GM21786 (cell line): ENCODE measurements at regions not wholly inside any gene's neighbourhood (a gene's known extent, or its start where the extent isn't known, plus 50 kb on each side); places are given as distances from the start of the nearest gene placed in this dataset.
"Not testable (repeated sequence)": the region's sequence is repeated elsewhere in the genome, so short reads cannot be mapped to it uniquely, and the experiment has no call there.

Source experiments
- ATAC-seq: cut with Tn5 transposase; IDR thresholded peaks from one replicate; pipeline ENCODE4 v1.9.1; 2021; ENCODE audit not compliant: unreplicated experiment

GRCh38 chr5:92104126-92104525 is 721.0 kb upstream of the ARRDC3 start:
- ATAC-seq, result no peak

DNA sequence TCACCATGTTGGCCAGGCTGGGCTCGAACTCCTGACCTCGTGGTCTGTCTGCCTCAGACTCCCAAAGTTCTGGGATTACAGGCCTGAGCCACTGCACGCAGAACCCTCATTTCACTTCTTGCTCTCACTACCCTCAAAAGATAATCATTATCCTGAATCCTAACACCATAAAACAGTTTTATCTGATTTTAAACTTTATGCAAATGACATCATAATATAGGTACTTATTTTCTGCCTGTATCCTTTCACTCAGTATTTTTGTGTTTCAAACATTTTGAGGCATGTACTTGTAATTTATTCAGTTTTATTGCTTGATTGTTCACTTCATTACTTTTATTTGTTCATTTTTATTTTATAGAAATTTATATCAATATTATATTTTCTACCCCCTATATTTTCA is 719.2 kb upstream of the ARRDC3 start:
- no peak for ATAC-seq

DNA sequence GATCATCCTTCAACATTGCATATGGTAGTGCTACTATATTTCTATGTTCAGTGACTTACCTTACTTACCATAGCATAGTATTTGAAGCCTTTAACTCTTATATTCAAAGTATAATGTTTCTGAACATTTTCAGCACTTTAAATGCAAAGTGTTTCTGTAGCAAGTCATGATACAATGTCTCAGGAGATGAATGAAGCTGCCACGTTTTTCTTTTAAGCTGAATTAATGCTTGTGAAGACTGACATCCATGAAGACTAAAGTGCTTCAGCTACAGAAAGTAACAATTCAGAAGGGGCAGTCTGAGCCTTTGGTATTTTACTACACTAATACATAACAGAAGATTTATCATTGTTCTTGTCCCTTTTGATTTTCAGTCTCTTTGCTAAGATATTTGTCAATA is 709.1 kb upstream of the ARRDC3 start:
- no peak for ATAC-seq

- ATAC-seq, result no peak
These were observed 703.1 kb upstream of the ARRDC3 start for GRCh38 chr5:92086059-92086811.

DNA sequence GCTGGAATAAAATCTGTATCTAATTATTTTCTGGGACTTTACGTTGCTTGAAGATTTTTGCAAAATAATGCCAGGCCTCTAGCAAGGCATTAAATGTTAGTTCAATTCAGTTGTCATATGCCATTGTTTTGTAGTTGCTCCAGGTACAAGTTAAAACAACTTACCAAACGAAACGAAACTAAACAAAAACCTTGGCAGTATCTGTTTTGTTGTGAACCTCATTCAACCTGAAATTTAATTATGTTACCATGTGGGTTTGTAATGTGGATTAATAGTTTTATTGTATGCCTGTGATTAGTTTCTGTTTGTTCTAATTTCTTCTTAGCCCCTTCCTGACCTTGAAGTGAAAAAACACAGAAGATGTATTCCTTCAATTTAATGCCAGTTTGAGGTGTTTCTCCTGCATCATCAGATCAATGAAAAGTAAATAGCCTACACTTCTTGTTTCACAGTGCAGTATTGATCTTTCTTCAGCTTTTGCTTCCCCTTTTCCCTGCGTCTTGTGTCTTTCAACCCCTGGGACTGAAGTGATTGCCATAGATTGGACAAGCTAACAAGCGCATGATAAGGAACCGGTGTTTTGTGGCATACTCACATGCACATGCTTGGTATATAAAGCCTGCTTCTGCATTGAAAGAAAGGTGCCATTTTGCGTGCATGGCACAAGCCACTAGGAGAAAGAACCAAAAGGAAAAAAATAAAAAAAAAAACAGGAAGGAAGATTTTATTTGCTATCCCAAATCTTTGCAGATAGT is 699.0 kb upstream of the ARRDC3 start:
- no peak for ATAC-seq

- ATAC-seq, result no peak
These were observed 687.7 kb upstream of the ARRDC3 start for GRCh38 chr5:92070786-92071185.

DNA sequence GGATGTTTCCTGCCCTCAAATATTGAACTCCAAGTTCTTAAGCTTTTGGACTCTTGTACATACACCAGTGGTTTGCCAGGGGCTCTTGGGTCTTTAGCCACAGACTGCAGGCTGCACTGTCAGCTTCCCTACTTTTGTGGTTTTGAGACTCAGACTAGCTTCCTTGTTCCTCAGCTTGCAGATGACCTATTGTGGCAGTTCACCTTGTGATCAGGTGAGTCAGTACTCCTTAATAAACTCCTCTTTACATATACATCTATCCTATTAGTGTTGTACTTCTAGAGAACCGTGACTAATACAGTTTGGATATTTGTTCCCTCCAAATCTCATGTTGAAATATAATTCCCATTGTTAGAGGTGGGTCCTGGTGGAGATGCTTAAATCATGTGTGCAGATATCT is 681.9 kb upstream of the ARRDC3 start:
- ATAC-seq, result no peak

GRCh38 chr5:92051741-92052140 is 668.6 kb upstream of the ARRDC3 start:
- no peak for ATAC-seq

GRCh38 chr5:92050970-92051369 is 667.9 kb upstream of the ARRDC3 start:
- no peak for ATAC-seq

DNA sequence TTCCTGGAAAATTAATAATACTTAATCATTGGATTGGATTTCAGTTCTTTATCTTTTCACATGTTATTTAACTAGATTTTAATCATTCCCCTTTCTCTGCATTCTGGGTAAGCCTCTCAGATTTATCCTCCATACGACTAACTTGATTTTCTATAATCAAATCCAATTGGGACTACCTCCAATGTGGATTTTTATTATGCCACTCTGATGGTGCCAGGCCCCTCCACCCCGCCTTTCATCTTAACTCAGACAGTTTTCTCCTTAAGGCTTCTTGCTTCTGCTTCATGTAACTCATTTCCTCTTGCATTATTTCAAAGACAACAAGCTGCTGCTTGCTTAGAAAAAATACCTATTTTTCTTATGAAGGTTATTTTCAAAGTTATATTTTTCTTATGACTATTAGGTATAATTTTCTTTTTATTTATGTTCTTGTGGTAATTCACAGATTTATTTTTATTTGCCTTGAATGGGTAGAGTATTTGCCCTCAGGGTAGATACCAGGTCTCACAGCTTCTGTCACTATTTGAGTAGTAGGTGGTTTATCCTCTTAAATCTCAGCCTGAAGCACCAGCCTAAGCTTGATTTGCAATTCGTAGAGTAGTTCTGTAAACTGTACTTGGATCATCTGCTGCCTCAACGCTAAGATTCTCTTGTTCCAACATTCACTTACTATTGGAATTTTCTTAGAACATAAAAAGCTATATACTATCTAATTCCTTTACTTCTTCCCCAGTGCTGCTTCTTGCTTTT is 659.0 kb upstream of the ARRDC3 start:
- ATAC-seq, result no peak

- no peak for ATAC-seq
These were observed 658.1 kb upstream of the ARRDC3 start for GRCh38 chr5:92041206-92041605.

DNA sequence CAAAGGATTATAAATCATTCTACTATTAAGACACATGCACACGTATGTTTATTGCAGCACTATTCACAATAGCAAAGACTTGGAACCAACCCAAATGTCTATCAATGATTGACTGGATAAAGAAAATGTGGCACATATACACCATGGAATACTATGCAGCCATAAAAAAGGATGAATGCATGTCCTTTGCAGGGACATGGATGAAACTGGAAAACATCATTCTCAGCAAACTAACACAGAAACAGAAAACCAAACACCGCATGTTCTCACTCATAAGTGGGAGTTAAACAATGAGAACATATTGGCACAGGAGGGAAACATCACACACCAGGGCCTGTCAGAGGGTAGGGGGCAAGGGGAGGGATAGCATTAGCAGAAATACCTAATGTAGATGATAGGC is 646.7 kb upstream of the ARRDC3 start:
- ATAC-seq, result not testable (repeated sequence)

DNA sequence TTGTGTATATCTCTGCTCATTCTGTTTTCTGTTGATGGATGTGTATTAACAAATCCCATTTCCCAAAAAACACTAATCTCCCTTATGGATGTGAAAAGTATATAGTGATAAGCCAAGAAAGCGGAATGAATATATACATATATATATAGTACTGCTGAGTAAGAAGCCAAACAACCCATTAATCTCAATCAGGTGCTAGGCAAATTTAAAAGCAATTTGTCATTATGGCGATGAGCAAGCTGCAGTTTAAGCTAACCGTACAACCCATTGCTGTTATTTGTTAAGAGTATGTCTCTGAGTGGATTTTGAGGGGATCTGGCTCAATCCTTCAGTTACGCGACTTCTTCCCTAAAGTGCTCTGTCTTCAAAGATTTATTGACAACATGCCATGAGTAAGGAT is 640.4 kb upstream of the ARRDC3 start:
- no peak for ATAC-seq

GRCh38 chr5:92023141-92023471 is 640.0 kb upstream of the ARRDC3 start:
- no peak for ATAC-seq

GRCh38 chr5:92022415-92023140 is 639.5 kb upstream of the ARRDC3 start:
- no peak for ATAC-seq

DNA sequence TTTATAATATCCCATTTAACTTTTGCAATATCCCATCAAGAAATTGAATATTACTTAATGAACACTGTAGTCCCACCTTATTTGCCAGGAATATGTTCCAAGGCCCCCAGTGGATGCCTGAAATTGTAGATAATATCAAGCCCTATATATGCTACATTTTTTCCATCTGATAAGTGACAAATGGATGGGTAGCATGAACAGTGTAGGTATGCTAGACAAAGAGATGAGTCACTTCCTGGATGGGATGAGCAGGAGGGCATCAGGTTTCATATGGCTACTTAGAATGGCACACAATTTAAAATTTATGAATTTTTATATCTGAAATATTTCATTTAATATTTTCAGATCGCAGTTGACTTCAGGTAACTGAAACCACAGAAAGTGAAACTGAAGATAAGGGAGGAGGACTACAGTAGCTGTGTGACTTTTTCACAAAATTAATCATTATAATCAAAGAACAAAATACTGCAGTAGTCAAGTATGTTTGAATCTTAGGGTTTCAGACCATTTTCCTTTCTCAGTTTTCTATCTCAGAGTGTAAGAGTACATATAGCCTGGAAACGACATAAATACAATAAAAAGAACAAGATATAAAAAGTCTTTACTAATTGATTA is 636.4 kb upstream of the ARRDC3 start:
- ATAC-seq, result peak; percentile 51

- ATAC-seq, result no peak
These were observed 634.7 kb upstream of the ARRDC3 start for GRCh38 chr5:92017776-92018175.

DNA sequence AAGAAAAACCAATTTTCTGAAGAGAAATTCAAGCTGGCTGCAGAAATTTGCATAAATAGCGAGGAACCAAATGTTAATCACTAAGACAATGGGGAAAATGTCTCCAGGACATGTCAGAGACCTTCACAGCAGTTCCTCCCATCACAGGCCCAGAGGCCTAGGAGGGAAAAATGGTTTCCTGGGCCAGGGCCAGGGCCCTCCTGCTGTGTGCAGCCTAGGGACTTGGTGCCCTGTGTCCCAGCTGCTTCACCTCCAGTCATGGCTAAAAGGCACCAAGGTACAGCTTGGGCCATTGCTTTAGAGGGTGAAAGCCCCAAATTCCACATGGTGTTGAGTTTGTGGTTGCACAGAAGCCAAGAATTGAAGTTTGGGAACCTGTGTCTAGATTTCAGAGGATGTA is 628.7 kb upstream of the ARRDC3 start:
- not testable (repeated sequence) for ATAC-seq

GRCh38 chr5:92003806-92004205 is 620.7 kb upstream of the ARRDC3 start:
- no peak for ATAC-seq

- no peak for ATAC-seq
These were observed 619.7 kb upstream of the ARRDC3 start for GRCh38 chr5:92002721-92003274.

- no peak for ATAC-seq
These were observed 615.7 kb upstream of the ARRDC3 start for GRCh38 chr5:91998774-91999173.
